GM19467 (cell line): ENCODE measurements at regions not wholly inside any gene's neighbourhood (a gene's known extent, or its start where the extent isn't known, plus 50 kb on each side); places are given as distances from the start of the nearest gene placed in this dataset.

Experiments
- ATAC-seq: cut with Tn5 transposase; IDR thresholded peaks from one replicate; pipeline ENCODE4 v1.9.1; 2021; ENCODE audit warnings: mild to moderate bottlenecking, moderate library complexity; ENCODE audit not compliant: unreplicated experiment

- no peak for ATAC-seq
Measured at GRCh38 chr5:39586185-39586584, 161.4 kb upstream of the DAB2 start.

DNA sequence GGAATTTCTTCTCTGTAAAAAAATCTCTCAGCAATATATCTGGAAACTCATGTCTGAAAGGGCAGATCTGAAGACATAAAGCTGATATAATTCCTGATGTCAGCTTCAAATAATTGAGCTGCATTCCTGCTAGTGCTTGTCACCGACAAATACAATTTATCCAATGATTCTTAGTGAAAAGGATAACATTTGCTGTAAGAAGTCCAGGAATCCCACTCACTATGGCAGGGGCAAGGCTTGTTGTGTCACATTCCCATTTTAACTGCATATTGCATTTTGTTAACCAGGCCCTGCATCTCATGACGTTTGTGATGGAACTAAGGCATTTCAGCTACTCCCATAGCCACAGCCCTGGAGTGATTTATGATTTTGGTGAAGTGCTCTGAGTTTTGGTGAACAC, 160.1 kb upstream of the DAB2 start:
- no peak for ATAC-seq

DNA sequence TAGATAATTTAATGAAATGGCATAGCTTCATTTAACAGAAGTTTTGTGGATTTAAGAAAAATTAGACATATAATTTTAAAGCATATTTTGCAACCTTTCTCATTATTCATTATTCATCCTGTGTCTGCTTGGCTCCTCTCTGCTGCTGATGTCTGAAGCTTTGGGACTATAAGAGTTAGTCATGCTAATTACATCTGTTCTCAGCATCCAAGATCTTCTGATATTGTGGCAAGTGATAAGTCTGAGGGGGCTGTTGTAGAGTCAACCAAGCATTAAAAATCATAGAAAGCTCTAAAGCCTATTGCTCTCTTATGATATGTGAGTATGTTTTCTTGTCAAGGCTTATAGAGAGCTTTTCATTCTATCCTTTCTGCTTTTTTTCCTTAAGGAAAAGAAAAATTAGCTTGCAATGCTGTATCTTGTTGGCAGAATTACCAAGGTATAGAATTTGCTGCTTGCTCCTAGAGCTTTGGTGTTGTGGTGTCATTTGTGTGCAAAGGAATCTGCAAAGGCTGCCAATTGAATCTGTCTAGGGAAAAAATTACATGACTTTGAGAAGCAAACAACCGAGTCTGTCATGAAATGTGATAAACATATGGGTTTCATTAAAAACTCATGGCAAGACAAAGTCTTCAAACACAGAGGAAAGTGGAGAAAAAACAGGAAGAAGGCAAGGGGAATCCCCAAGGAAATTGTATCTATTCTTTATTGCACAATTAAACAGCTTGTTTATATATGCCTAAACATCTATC, 156.1 kb upstream of the DAB2 start:
- no peak for ATAC-seq

DNA sequence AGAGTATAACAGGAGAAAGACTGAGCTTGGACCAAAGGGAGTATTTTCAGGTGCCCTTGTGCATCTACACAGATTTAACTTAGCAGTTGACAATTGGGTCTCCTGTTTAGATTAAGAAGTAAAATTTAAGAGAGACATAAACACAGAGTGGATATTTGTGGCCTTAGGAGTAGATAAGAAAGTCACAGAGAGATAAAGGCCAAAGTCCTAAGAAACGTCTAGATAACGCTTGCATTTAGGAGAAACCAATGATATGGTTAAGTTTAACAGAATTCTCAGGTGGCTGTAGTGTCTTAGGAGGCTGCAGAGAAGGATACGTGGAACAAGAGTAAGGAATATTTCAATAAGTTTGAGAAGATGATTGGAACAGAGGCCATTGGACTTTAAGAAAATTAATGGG, 155.0 kb upstream of the DAB2 start:
- no peak for ATAC-seq

GRCh38 chr5:39578887-39579497, 154.2 kb upstream of the DAB2 start:
- no peak for ATAC-seq

DNA sequence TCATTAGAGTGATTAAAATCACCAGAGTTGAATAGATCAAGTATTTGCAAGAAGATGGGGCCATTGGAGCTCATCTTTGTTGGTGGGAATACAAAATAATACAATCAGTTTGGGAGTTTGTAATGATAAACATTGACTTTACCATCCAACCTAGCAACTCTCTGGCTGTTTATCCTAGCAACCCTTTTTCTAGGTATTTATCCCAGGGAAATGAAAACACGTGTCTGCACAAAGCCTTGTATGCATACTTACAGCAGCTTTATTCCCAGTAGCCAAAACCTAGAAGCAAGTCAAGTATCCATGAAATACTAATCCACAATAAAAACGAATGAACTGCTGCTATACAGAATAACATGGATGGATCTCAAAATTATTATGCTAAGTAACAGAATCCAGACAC, 152.7 kb upstream of the DAB2 start:
- ATAC-seq: no peak

DNA sequence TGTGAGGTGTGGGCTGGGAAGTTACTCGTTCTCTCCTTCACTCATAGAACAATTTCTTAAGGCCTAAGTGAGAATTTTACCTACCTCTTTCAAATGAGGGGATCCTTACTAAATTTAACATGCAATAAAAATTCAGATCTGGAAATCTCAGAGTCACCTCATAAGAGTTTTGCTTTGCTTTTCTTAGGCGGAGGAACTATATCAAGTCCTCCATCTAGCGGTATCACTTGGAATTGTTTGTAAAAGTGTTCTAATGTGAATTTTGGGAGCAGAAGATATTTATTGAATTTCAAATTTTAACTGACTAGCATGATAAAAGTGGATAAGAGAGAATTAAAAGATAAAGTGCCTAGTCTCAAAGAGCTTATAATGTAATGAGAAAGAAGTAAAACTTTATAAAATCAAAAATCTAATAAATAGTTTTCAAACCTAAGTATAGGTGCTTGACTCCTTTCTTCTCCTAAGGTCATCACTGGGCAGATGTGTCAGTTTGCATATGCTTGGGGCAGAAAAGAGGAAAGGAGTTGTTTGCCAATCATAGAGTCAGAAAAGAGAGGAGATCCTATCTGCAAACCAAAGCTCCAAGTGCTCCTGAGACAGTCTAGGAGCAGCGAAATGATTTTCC, 145.7 kb upstream of the DAB2 start:
- ATAC-seq: no peak

- no peak for ATAC-seq
Measured at GRCh38 chr5:39569857-39570256, 145.1 kb upstream of the DAB2 start.

GRCh38 chr5:39566891-39567290, 142.1 kb upstream of the DAB2 start:
- no peak for ATAC-seq

GRCh38 chr5:39566029-39566428, 141.2 kb upstream of the DAB2 start:
- no peak for ATAC-seq

DNA sequence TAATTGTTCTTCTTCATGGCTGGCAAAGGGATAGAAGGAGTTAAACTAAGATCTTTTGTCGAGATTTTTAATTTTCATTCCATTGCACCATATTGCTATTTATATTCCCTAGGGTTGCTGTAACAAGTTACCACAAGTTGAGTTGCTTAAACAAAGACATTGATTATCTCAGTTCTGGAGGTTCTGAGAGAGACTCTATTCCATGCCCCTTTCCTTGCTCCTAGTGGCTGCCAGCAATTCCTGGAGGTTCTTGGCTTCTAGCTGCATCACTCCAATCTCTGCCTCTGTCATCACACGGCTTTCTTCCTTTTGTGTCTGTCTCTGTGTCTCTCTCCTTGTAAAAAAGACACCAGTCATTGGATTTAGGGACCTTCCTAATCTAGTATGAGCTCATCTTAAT, 136.6 kb upstream of the DAB2 start:
- no peak for ATAC-seq

GRCh38 chr5:39560726-39561125, 135.9 kb upstream of the DAB2 start:
- ATAC-seq: no peak

- ATAC-seq: no peak
Measured at GRCh38 chr5:39559923-39560322, 135.1 kb upstream of the DAB2 start.

DNA sequence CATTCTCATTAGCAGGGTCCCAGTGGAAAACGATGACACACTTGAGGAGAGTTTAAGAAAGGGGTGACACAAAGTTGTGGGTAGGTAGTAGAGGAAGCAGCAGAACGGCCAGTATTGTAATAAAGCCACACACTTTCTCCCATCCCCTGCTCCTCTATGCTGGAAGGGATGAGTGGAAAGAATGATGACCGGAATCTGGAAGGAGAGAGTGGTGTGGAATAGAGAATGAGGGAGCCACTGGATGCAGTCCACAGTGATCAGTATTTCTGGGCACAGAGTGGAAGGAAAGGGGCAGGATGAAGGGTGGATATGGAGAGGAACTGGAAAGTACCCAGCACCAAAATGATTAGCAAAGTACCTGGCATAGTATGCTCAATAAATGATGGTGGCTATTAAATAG, 133.8 kb upstream of the DAB2 start:
- ATAC-seq: no peak

DNA sequence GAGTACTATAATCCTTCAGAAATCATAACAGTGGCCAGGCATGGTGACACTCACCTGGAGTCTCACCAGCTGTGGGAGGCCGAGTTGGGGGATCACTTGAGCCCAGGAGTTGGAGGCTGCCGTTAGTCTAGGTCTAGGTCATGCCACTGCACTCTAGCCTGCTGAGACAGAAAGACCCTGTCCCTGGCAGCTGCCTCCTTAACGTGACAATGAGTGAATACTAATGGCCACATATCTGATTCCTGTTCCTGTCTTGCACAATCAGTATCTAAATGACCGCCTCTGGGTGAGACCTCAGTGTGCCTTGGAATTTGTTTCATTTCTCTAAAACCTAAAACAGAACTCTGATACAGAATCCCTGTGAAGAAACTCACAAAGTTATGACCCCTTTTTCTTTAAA, 131.0 kb upstream of the DAB2 start:
- no peak for ATAC-seq

GRCh38 chr5:39547553-39548154, 122.9 kb upstream of the DAB2 start:
- no peak for ATAC-seq

DNA sequence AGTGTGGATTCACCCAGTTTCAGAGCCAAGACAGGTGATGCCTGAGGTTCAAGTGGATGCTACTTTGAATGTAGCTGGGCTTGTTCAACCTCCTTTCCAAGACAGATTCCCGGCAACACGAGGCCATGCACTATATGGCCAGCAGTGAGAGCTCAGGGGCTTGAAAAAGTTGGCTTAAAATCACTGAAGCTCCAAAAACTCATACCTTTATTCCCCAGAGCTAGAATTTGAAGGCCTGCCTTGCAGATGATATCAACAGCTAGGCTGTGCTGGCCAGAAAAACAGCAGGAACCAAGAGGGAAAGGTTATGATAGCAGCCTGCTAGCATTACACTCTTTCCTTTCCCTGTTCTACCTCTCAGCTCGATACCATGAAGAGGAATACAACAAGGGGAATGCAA, 120.2 kb upstream of the DAB2 start:
- ATAC-seq: no peak

- ATAC-seq: no peak
Measured at GRCh38 chr5:39543335-39543734, 118.6 kb upstream of the DAB2 start.

DNA sequence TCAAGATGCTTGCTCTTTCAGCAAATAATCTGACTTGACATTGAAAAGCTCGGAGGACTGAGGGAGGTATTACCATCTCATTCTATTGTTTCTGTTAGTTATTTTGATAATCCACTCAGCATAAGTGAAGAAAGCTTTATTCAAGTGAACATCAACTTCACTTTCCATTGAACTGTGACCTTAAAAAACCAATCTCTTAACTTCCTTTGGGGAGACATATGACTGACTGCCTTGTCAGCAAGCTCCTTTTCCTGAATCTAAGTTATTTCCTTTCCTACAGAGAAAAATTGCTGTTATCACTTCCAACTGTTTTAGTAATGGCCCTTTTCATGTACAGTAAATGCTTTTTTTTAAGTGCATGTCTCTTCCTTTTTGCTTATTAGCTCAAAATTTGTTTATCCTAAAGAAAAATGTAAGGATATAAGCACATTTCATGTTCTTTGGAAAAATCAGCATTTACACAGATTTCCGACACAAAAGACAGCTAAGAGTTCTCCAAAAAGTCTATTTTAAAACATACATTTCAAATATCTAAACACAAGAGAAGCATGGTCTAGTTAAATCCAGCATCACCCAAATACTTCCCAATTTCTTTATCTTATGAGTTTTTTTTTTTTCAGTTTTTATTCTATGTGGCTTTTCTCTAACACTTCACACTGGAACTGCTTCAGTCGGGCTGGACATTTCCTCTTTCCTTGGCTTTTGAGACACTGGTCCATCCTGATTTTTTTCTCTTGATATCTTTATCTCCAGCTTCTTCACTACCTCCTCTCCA, 117.9 kb upstream of the DAB2 start:
- ATAC-seq: no peak

- no peak for ATAC-seq
Measured at GRCh38 chr5:39541920-39542319, 117.1 kb upstream of the DAB2 start.

DNA sequence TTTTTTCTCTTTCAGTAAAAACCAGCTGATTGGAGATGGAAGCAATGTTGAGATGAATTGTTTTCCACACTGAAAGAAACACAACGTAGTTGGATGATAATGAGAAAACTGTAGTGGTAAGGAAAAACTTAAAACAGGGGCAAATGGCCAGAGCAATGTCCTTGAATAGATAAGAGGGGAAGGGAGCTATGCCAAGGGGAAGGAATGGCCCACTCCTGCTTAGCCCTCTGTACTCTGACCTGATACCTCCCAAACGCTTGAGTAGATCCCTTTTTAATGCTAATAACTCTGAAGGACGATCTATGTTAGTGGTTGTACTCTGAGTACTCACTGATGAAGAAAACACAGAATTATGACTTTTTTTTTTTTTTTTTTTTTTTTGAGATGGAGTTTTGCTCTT, 114.7 kb upstream of the DAB2 start:
- ATAC-seq: no peak
